ENCODE measurements at regions not wholly inside any gene's neighbourhood (a gene's known extent, or its start where the extent isn't known, plus 50 kb on each side); places are given as distances from the start of the nearest gene placed in this dataset.

DNA sequence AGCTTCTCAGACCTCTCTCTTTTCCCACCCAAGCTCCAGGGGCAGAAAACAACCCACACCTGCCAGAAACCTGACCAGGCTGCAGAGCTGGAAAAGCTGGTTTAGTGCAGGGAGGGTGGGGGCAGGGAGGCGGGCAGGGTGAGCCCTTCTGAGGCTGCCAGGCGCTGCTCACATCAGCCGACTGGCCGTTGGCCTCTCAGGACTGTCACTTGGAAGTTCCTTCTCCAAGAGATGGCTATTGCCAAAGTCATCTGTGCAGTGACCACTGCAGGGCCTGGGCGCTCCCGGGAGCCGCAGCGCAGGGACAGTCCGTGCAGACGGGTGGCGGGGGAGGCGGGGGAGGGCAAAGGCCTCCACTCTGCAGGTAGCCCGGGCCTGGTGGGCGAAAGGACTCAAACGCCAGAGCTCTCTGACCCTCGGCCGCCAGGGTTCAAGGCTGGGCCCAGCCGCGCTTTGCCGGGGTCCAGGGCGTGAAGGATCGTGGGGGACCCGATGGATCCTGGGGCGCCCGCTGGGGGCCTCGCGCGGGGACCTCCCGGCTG is 205.0 kb upstream of the IER5L start:
- Histone ChIP-seq H3K27ac (peak overlapping the region; percentile 91 to 96), H3K9me3 (no peaks in the 10 kb centered on the region), H3K4me3 (peak overlapping the region; percentile 61), H3K36me3 (no peaks in the 10 kb centered on the region), H3K27me3 (no peaks in the 10 kb centered on the region), H3K4me1 (peaks cover 6 to 22% (median 17%) of the 10 kb centered on the region in 4 donors)
- DNase-seq = peak; percentile 44 to 91
- TF ChIP-seq, protein P1, sequence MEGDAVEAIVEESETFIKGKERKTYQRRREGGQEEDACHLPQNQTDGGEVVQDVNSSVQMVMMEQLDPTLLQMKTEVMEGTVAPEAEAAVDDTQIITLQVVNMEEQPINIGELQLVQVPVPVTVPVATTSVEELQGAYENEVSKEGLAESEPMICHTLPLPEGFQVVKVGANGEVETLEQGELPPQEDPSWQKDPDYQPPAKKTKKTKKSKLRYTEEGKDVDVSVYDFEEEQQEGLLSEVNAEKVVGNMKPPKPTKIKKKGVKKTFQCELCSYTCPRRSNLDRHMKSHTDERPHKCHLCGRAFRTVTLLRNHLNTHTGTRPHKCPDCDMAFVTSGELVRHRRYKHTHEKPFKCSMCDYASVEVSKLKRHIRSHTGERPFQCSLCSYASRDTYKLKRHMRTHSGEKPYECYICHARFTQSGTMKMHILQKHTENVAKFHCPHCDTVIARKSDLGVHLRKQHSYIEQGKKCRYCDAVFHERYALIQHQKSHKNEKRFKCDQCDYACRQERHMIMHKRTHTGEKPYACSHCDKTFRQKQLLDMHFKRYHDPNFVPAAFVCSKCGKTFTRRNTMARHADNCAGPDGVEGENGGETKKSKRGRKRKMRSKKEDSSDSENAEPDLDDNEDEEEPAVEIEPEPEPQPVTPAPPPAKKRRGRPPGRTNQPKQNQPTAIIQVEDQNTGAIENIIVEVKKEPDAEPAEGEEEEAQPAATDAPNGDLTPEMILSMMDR (IDR thresholded peaks at IDR 0.05) = no peak
- intact Hi-C loops (cut with DNase I; ENCODE audit: low total_unique reads) = no loop called here

DNA sequence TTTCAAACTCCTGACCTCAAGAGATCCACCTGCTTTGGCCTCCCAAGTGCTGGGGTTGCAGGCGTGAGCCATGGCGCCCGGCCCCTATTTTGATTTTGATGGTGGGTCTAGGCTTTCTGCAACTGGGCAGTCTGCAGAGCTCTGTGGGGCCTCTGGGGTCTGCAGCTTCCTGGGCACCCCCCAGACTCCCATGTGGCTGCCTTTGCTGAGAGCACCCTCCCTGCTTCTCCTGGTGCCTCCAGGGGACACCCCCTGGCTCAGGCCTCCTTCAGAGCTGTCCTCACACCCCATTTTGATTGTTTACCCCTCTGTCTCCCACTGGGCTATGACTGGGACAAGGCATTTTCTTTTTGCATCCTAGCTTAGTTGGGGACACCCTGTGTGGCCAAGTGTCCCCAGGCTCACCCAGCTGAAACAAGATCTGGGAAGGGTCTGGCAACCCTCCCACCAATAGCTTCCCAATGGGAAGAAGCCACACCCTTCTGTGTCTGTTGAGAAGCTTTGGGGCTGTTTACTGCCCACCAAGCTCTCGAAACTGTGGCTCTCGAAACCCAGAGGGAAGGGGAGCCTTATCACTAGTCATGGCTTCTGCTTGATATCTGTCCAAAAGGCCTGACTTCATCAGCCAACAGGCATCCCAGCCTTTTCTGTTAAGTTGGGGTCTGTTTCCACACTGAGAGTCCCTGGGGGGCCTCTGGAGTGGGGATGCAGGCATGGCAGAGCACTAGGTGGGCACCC is 204.4 kb upstream of the IER5L start:
- peaks cover 6 to 22% (median 17%) of the 10 kb centered on the region in 4 donors for H3K4me1 ChIP-seq
- no peaks in the 10 kb centered on the region for H3K9me3 ChIP-seq
- TF ChIP-seq, protein P1 (IDR thresholded peaks at IDR 0.05) = no peak
- peak overlapping the region; percentile 91 to 96 for H3K27ac ChIP-seq
- intact Hi-C loops (cut with DNase I; ENCODE audit: low total_unique reads) = no loop called here
- no peaks in the 10 kb centered on the region for H3K36me3 ChIP-seq
- H3K4me3 ChIP-seq = peak overlapping the region; percentile 61
- no peaks in the 10 kb centered on the region for H3K27me3 ChIP-seq
- peak in 1 of 2 donors; percentile 66 for DNase-seq

DNA sequence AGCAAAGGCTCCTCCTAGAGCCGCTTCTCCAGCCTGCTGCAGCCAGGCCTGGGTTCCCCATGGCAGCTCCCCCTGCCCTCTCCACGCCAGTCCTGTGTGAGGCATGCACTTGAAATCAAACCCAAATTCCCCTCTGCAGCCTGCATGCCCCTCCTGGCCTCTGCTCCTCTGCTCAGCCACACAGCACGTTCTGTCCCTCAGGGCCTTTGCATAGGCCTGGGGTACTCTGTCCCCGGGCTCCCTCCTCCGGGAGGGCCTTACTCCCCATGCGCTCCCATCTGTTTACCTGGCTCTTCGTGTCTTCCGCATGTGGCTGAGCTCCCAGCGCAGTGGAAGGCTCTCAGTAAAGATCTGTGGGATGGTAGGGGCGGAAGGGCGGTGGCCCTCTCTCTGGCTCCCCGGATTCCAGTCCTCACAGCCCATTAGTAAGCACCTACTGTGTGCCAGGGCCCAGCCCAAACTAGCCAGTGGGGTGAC is 203.5 kb upstream of the IER5L start:
- Histone ChIP-seq H3K9me3 (no peaks in the 10 kb centered on the region), H3K4me3 (no peak overlapping the region), H3K27ac (no peak overlapping the region), H3K27me3 (no peaks in the 10 kb centered on the region), H3K4me1 (peaks cover 6 to 22% (median 17%) of the 10 kb centered on the region in 4 donors), H3K36me3 (no peaks in the 10 kb centered on the region)
- intact Hi-C loops (cut with DNase I; ENCODE audit: low total_unique reads) = no loop called here
- DNase-seq = peak in 1 of 2 donors; percentile 63
- TF ChIP-seq, protein P1 (IDR thresholded peaks at IDR 0.05) = no peak

DNA sequence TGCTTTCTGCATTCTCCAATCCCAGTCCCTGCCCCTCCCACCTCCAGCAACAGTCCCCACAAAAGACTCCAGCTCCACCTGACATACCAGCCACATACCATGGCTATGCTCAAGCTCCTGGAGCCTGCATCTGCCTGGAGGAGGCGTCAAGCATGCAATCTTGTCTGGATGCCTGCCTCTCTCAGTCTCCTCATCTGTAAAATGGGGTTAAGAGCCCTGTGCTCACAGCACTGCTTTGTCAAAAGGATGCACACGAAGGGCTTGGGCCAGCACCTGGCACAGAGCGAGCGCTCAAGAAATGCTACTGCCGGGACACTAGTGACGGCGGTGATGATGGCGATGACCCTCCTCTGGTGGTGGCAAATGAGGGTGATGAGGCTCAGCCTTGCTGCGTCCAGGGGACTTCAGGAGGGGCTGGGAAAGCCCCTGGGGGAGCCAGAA is 202.9 kb upstream of the IER5L start:
- TF ChIP-seq, protein P1 (IDR thresholded peaks at IDR 0.05) = no peak
- no peaks in the 10 kb centered on the region for H3K27me3 ChIP-seq
- H3K4me3 ChIP-seq = no peak overlapping the region
- H3K27ac ChIP-seq = no peak overlapping the region
- DNase-seq = peak in 1 of 2 donors; percentile 50
- intact Hi-C loops (cut with DNase I; ENCODE audit: low total_unique reads) = no loop called here
- H3K9me3 ChIP-seq = no peaks in the 10 kb centered on the region
- H3K36me3 ChIP-seq = no peaks in the 10 kb centered on the region
- peaks cover 6 to 22% (median 17%) of the 10 kb centered on the region in 4 donors for H3K4me1 ChIP-seq

DNA sequence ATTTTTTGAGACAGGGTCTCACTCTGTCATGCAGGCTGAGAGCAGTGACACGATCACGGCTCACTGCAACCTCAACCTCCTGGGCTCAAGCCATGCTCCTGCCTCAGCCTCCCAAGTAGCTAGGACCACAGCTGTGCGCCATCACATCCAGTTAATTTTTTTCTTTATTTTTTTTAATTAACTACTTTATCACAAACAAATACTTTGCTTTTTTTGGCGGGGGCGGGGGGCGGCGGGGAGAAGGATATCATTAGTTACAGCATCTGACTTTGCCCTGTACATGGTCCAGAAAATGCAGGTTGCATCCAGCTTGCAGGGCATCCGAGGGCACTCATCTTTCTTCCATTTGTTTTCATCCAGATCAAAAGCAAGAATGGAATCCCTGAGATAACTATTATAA is 201.8 kb upstream of the IER5L start:
- intact Hi-C loops (cut with DNase I; ENCODE audit: low total_unique reads) = no loop called here
- no peak overlapping the region for H3K27ac ChIP-seq
- H3K4me3 ChIP-seq = no peak overlapping the region

More for the DNA sequence above, 201.8 kb upstream of the IER5L start:
- TF ChIP-seq, protein P1 (IDR thresholded peaks at IDR 0.05) = no peak
- Histone ChIP-seq H3K27me3 (no peaks in the 10 kb centered on the region), H3K36me3 (no peaks in the 10 kb centered on the region), H3K9me3 (no peaks in the 10 kb centered on the region), H3K4me1 (peaks cover 6 to 22% (median 17%) of the 10 kb centered on the region in 4 donors)
- DNase-seq = peak in 1 of 2 donors; percentile 19

All from tibial artery (tissue), 4 donors.